Gastrocnemius medialis (tissue), 4 donors: ENCODE measurements at regions not wholly inside any gene's neighbourhood (a gene's known extent, or its start where the extent isn't known, plus 50 kb on each side); places are given as distances from the start of the nearest gene placed in this dataset.

Source experiments
- ATAC-seq, 2 donors: fragments of 150-250 bp; one replicate each; pipeline ENCODE4 v1.9.1; 2016
- DNase-seq, 2 donors: peaks; one replicate each; pipeline ENCODE4 v3.0.0-alpha.2; 2019
- H3K27ac ChIP-seq, 4 donors: fragments of 200-600 bp; sonication (generic); 1 replicate in 1 of 4; 2 replicates in 3 of 4; pipeline ENCODE4 v1.5.1; 2016 to 2018; ENCODE audit warnings: mild to moderate bottlenecking in 2 of 4, moderate library complexity in 1 of 4
- H3K27me3 ChIP-seq, 3 donors: fragments of 200-600 bp; sonication (generic) in 2 of 3; 1 replicate in 1 of 3; 2 replicates in 2 of 3; pipeline versions ENCODE4 v1.5.1 to v1.6.0; 2016 to 2019; ENCODE audit warnings: mild to moderate bottlenecking in 1 of 3, moderate library complexity in 1 of 3
- H3K36me3 ChIP-seq, 2 donors: fragments of 200-600 bp; sonication (generic) in 1 of 2; one replicate each; pipeline ENCODE4 v1.5.1; 2017 to 2018
- H3K4me1 ChIP-seq, 2 donors: fragments of 200-600 bp; sonication (generic) in 1 of 2; one replicate each; pipeline ENCODE4 v1.5.1; 2016 to 2017; ENCODE audit warnings: mild to moderate bottlenecking in 2 of 2
- H3K4me3 ChIP-seq, 4 donors: fragments of 200-600 bp; sonication (generic) in 3 of 4; 1 replicate in 1 of 4; 2 replicates in 3 of 4; pipeline ENCODE4 v1.5.1; 2016 to 2019; ENCODE audit warnings: mild to moderate bottlenecking in 2 of 4
- H3K9me3 ChIP-seq, 3 donors: fragments of 200-600 bp; sonication (generic) in 2 of 3; 1 replicate in 1 of 3; 2 replicates in 2 of 3; pipeline ENCODE4 v1.5.1; 2016 to 2019
- POLR2A ChIP-seq, 2 donors: fragments of 450-650 bp; IDR thresholded peaks; one replicate each; pipeline ENCODE4 v1.6.1; 2017; ENCODE audit warnings: antibody characterized with exemption in 2 of 2, mild to moderate bottlenecking in 2 of 2, moderate library complexity in 2 of 2
- in situ Hi-C, 4 donors: fragments of 200-750 bp; cut with MboI; loops; one replicate each; pipeline versions ENCODE4 v1.15.0 to v1.8.0; 2017; ENCODE audit warnings: low sequenced_read_pairs in 4 of 4
- intact Hi-C: fragments of 100-400 bp; cut with DNase I; formaldehyde crosslinking; loops from one replicate; pipeline ENCODE4 v1.15.1; 2023; ENCODE audit warnings: low total_unique reads
- TF ChIP-seq, protein P1 (sequence below), 5 experiments: fragments of 450-650 bp in 3 of 5; fragments of 200-600 bp in 2 of 5; sonication (generic) in 2 of 5; IDR thresholded peaks in 4 of 5; conservative IDR thresholded peaks in 1 of 5; 1 replicate in 4 of 5; 2 replicates in 1 of 5; pipeline ENCODE4 v1.5.1; 2016 to 2019; ENCODE audit warnings: antibody characterized with exemption in 5 of 5, mild to moderate bottlenecking in 3 of 5, moderate library complexity in 3 of 5

DNA sequence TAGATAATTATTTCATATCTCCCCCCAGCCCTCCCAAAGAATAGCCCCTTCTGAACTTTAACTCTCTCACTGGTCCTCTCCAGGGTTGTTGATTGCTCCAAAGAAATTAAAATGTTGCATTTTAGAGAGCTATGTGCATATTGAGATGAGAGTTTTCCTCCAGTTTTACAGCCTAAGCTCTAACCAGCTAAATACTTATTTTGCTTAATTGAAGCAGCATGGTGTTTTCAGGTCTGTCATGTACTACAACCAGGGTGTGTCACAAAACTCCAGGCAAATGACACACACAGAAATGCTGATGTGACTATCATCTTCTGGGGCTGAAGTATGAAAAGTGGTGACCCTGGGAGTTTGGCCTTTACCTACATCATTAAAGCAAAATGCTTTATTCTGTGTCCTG, 196.8 kb upstream of the STXBP5 start:
- no peak for TF ChIP-seq POLR2A (IDR thresholded peaks at IDR 0.05)
- ATAC-seq (no peak), DNase-seq (no peak)
- Histone ChIP-seq H3K4me1 (no peaks in the 10 kb centered on the region), H3K27me3 (no peaks in the 10 kb centered on the region), H3K36me3 (no peaks in the 10 kb centered on the region), H3K4me3 (no peak overlapping the region), H3K27ac (no peak overlapping the region), H3K9me3 (no peaks in the 10 kb centered on the region)
- in situ Hi-C loops, result no loop called here
- intact Hi-C loops, result no loop called here

GRCh38 chr6:147009358-147009757, 194.9 kb upstream of the STXBP5 start:
- Histone ChIP-seq H3K27ac (no peak overlapping the region), H3K27me3 (no peaks in the 10 kb centered on the region), H3K9me3 (no peaks in the 10 kb centered on the region), H3K4me3 (no peak overlapping the region), H3K4me1 (no peaks in the 10 kb centered on the region), H3K36me3 (no peaks in the 10 kb centered on the region)
- ATAC-seq, result no peak
- no peak for TF ChIP-seq POLR2A (IDR thresholded peaks at IDR 0.05)
- TF ChIP-seq, protein P1, sequence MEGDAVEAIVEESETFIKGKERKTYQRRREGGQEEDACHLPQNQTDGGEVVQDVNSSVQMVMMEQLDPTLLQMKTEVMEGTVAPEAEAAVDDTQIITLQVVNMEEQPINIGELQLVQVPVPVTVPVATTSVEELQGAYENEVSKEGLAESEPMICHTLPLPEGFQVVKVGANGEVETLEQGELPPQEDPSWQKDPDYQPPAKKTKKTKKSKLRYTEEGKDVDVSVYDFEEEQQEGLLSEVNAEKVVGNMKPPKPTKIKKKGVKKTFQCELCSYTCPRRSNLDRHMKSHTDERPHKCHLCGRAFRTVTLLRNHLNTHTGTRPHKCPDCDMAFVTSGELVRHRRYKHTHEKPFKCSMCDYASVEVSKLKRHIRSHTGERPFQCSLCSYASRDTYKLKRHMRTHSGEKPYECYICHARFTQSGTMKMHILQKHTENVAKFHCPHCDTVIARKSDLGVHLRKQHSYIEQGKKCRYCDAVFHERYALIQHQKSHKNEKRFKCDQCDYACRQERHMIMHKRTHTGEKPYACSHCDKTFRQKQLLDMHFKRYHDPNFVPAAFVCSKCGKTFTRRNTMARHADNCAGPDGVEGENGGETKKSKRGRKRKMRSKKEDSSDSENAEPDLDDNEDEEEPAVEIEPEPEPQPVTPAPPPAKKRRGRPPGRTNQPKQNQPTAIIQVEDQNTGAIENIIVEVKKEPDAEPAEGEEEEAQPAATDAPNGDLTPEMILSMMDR (IDR thresholded peaks at IDR 0.05 in 4 of 5, conservative IDR thresholded peaks at IDR 0.05 in 1 of 5), result no peak
- intact Hi-C loops, result no loop called here
- DNase-seq, result no peak
- in situ Hi-C loops, result no loop called here

GRCh38 chr6:147015674-147016073, 188.5 kb upstream of the STXBP5 start:
- no peak for ATAC-seq
- intact Hi-C loops, result no loop called here

DNA sequence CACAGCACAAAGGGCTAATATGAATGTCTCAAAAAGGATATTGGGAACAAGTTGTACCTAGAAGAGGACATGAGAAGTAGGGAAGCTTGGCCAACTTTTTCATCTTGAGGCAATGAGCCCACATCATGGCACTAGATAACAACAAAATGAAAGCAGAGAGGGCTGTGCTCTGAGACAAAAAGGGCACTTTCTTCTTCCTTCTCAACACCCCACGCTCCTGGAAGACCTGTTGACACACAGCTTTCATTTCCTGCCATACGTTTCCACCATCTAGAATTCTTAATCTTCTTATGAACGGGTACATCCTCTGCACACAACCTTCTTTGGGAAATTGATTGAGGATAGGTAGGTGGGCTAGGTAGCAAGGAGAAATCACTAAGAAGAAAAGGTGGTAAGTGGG, 187.8 kb upstream of the STXBP5 start:
- no peak for DNase-seq
- H3K4me3 ChIP-seq, result no peak overlapping the region
- in situ Hi-C loops (no loop called here), intact Hi-C loops (no loop called here)
- no peak overlapping the region for H3K27ac ChIP-seq
- TF ChIP-seq, protein P1 (IDR thresholded peaks at IDR 0.05 in 4 of 5, conservative IDR thresholded peaks at IDR 0.05 in 1 of 5), result no peak
- TF ChIP-seq POLR2A (IDR thresholded peaks at IDR 0.05), result no peak
- H3K4me1 ChIP-seq, result no peaks in the 10 kb centered on the region
- ATAC-seq, result no peak
- no peaks in the 10 kb centered on the region for H3K27me3 ChIP-seq
- H3K9me3 ChIP-seq, result no peaks in the 10 kb centered on the region
- H3K36me3 ChIP-seq, result no peaks in the 10 kb centered on the region

More at GRCh38 chr6:147015674-147016073, 188.5 kb upstream of the STXBP5 start:
- no peaks in the 10 kb centered on the region for H3K27me3 ChIP-seq
- no peak for DNase-seq
- H3K4me3 ChIP-seq, result no peak overlapping the region
- H3K36me3 ChIP-seq, result no peaks in the 10 kb centered on the region
- in situ Hi-C loops, result no loop called here
- TF ChIP-seq, protein P1 (IDR thresholded peaks at IDR 0.05 in 4 of 5, conservative IDR thresholded peaks at IDR 0.05 in 1 of 5), result no peak
- TF ChIP-seq POLR2A (IDR thresholded peaks at IDR 0.05), result no peak
- no peaks in the 10 kb centered on the region for H3K9me3 ChIP-seq
- H3K27ac ChIP-seq, result no peak overlapping the region
- no peaks in the 10 kb centered on the region for H3K4me1 ChIP-seq

- no peak for DNase-seq
- TF ChIP-seq, protein P1 (IDR thresholded peaks at IDR 0.05 in 4 of 5, conservative IDR thresholded peaks at IDR 0.05 in 1 of 5), result no peak
- no peak for TF ChIP-seq POLR2A (IDR thresholded peaks at IDR 0.05)
Measured at GRCh38 chr6:147017153-147017552, 187.1 kb upstream of the STXBP5 start.

More at GRCh38 chr6:147017153-147017552, 187.1 kb upstream of the STXBP5 start:
- Histone ChIP-seq H3K4me3 (no peak overlapping the region), H3K4me1 (no peaks in the 10 kb centered on the region), H3K36me3 (no peaks in the 10 kb centered on the region), H3K27me3 (no peaks in the 10 kb centered on the region), H3K27ac (no peak overlapping the region), H3K9me3 (no peaks in the 10 kb centered on the region)
- in situ Hi-C loops (no loop called here), intact Hi-C loops (no loop called here)
- ATAC-seq, result no peak
